Endothelial cell of umbilical vein (primary cell): ENCODE measurements at regions not wholly inside any gene's neighbourhood (a gene's known extent, or its start where the extent isn't known, plus 50 kb on each side); places are given as distances from the start of the nearest gene placed in this dataset.

Experiments used
- EZH2 ChIP-seq: IDR thresholded peaks from 2 replicates; pipeline ENCODE4 v1.6.1; 2012; ENCODE audit warnings: borderline replicate concordance, low read depth, mild to moderate bottlenecking, moderate library complexity, low read length, inconsistent platforms; ENCODE audit not compliant: severe bottlenecking
- POLR2A ChIP-seq: IDR thresholded peaks from 2 replicates; pipeline ENCODE4 v1.6.1; 2012; ENCODE audit warnings: low read depth, mild to moderate bottlenecking, control low read depth, low read length
- POLR2AphosphoS5 ChIP-seq: IDR thresholded peaks from 2 replicates; pipeline ENCODE4 v1.6.1; 2012; ENCODE audit warnings: low read depth, mild to moderate bottlenecking, control low read depth, low read length, moderate library complexity; ENCODE audit not compliant: insufficient read depth
- TF ChIP-seq, protein P1 (sequence below), 2 donors: IDR thresholded peaks; 1 replicate in 1 of 2; 2 replicates in 1 of 2; pipeline ENCODE4 v1.5.1; 2011; ENCODE audit warnings: low read length in 2 of 2, mild to moderate bottlenecking in 2 of 2, moderate library complexity in 2 of 2, control low read depth in 1 of 2, inconsistent platforms in 1 of 2, low read depth in 1 of 2; ENCODE audit not compliant: insufficient read depth in 1 of 2; ENCODE audit errors: extremely low read depth in 1 of 2
- TF ChIP-seq, protein P2 (sequence below): IDR thresholded peaks from 2 replicates; pipeline ENCODE4 v1.6.1; 2011; ENCODE audit not compliant: insufficient read depth, insufficient read length

DNA sequence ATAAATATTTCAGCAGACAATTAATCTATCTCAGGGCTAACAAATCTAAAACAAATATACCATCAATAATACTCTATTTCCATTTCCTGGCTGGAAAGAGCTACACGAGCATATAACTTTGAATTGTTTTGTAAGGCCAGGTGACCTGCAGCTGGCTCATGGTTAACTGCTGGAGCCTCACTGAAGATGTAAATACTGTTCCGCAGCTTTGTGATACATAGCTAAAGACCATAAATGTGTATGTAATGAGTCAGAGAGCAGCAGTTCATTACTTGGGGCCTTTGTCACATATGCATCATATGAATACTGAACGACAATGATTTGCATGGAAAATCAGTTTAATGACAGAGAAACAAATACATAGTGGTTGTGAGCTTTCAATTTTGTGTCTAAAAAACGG is 109.4 kb upstream of the CCN2 start:
- TF ChIP-seq, protein P1, sequence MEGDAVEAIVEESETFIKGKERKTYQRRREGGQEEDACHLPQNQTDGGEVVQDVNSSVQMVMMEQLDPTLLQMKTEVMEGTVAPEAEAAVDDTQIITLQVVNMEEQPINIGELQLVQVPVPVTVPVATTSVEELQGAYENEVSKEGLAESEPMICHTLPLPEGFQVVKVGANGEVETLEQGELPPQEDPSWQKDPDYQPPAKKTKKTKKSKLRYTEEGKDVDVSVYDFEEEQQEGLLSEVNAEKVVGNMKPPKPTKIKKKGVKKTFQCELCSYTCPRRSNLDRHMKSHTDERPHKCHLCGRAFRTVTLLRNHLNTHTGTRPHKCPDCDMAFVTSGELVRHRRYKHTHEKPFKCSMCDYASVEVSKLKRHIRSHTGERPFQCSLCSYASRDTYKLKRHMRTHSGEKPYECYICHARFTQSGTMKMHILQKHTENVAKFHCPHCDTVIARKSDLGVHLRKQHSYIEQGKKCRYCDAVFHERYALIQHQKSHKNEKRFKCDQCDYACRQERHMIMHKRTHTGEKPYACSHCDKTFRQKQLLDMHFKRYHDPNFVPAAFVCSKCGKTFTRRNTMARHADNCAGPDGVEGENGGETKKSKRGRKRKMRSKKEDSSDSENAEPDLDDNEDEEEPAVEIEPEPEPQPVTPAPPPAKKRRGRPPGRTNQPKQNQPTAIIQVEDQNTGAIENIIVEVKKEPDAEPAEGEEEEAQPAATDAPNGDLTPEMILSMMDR (IDR thresholded peaks at IDR 0.05; ENCODE audit: extremely low read depth in 1 of 2, insufficient read depth in 1 of 2, low read depth in 1 of 2, low read length in 2 of 2) = no peak
- TF ChIP-seq EZH2 = no peak
- TF ChIP-seq, protein P2, sequence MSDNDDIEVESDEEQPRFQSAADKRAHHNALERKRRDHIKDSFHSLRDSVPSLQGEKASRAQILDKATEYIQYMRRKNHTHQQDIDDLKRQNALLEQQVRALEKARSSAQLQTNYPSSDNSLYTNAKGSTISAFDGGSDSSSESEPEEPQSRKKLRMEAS = no peak
- peak; percentile 27 for TF ChIP-seq POLR2A
- TF ChIP-seq POLR2AphosphoS5 = peak; percentile 81
